ENCODE measurements at regions not wholly inside any gene's neighbourhood (a gene's known extent, or its start where the extent isn't known, plus 50 kb on each side); places are given as distances from the start of the nearest gene placed in this dataset.
"Not testable (repeated sequence)": the region's sequence is repeated elsewhere in the genome, so short reads cannot be mapped to it uniquely, and the experiment has no call there.

GRCh38 chrX:104376937-104377336, 122.2 kb upstream of the ESX1 start:
- no peak for DNase-seq (ENCODE audit: low spot score)

DNA sequence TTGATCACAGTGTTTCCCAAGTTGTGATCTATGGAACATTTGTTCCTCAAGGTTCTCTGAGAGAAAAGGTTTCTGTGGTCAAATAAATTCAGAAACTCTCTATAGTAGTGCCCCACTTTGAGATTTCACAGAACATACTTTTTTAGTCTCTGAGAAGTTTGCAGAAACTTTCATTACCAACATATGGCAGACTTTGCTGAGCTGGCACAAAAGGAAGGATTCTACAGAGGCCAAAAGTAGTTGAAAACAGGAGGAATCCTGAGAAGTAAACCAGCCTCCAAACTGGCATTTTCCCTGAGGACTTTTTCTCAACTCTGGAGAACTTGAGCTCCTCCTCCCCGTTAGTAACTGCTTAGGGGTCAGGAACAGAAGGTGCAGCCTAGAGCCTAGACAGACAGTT, 117.8 kb upstream of the ESX1 start:
- DNase-seq (ENCODE audit: low spot score): no peak

- DNase-seq (ENCODE audit: low spot score): no peak
Measured at GRCh38 chrX:104370089-104370488, 115.4 kb upstream of the ESX1 start.

- DNase-seq (ENCODE audit: low spot score): not testable (repeated sequence)
Measured at GRCh38 chrX:104360774-104361173, 106.0 kb upstream of the ESX1 start.

- DNase-seq (ENCODE audit: low spot score): no peak
Measured at GRCh38 chrX:104359124-104359523, 104.4 kb upstream of the ESX1 start.

GRCh38 chrX:104351173-104351769, 96.5 kb upstream of the ESX1 start:
- DNase-seq (ENCODE audit: low spot score): no peak

- DNase-seq (ENCODE audit: low spot score): no peak
Measured at GRCh38 chrX:104347860-104348259, 93.1 kb upstream of the ESX1 start.

- DNase-seq (ENCODE audit: low spot score): peak; percentile 23
Measured at GRCh38 chrX:104343428-104344129, 88.8 kb upstream of the ESX1 start.

DNA sequence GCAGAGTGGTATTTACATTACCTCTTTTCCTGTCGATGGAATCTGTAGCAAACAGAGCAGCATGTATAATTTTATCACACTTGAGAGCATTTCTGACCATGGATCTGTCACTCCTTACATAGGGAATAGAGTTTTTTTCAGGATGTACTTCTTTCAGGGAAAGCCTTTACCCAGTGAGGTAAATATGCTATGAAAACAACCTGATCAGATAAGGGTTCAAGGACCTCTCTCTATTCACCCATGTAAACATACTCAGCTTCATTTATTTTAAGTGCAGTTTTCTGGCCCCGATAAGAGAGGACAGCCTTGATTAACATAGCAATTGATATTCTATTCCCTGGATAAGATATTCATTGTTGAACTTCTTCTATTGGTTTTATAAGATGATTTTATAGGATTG, 87.3 kb upstream of the ESX1 start:
- DNase-seq (ENCODE audit: low spot score): no peak

DNA sequence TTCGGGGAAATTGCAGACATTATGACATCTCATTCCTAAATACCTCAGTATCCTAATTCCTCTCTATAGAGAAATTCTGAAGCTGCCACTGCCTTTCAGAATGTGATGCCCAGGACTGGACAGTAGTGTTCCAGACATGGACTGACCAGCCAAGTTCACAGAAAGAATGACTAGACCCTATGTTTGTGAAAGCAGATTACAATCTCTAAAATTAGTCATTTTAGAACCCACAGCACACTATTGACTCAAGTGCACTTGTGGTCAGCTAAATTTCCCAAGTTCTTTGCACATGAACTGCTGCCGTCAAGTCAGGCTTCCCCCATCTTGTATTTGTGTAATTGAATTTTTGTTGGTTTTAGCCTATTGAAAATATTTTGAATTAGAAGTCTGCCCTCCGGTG, 81.0 kb upstream of the ESX1 start:
- DNase-seq (ENCODE audit: low spot score): no peak

DNA sequence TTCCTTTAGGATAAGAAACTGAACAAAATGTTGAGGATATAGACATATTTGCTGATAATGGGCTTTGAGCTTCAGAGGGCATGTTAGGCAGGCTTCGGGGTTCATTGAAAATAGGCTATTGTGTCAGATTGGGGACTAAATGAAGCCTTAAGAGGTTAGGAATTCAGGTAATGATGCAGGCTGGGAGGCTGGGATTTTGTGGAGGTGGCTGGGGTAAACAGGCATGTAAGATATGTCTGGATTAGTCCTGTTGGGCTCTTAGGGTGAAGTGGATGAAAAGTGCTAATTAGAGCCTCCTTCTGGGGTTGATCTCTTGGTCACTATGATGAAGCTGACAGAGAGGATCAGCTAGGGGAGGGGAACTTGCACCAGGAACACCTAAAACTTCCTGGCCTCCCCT, 80.2 kb upstream of the ESX1 start:
- DNase-seq (ENCODE audit: low spot score): no peak

DNA sequence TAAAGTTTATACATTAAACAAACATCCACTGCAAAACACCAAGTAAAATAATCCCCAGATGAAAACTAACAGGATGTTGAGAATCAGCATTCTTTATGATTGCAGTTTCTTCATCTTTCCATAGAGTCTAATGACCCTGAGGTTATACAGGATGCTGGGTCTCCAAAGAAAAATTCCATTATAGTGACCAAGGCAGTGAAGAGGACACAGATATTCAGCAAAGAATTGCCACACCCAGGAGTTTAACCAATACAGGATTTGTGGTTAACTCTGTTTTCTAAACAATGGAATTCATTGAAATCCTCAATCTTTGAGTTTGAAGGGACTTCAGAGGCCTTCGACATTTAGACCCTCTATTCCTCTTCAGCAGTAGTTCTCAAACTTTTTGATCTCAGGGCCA, 76.2 kb upstream of the ESX1 start:
- DNase-seq (ENCODE audit: low spot score): no peak

GRCh38 chrX:104329731-104330130, 75.0 kb upstream of the ESX1 start:
- no peak for DNase-seq (ENCODE audit: low spot score)

GRCh38 chrX:104325213-104325585, 70.5 kb upstream of the ESX1 start:
- DNase-seq (ENCODE audit: low spot score): no peak

DNA sequence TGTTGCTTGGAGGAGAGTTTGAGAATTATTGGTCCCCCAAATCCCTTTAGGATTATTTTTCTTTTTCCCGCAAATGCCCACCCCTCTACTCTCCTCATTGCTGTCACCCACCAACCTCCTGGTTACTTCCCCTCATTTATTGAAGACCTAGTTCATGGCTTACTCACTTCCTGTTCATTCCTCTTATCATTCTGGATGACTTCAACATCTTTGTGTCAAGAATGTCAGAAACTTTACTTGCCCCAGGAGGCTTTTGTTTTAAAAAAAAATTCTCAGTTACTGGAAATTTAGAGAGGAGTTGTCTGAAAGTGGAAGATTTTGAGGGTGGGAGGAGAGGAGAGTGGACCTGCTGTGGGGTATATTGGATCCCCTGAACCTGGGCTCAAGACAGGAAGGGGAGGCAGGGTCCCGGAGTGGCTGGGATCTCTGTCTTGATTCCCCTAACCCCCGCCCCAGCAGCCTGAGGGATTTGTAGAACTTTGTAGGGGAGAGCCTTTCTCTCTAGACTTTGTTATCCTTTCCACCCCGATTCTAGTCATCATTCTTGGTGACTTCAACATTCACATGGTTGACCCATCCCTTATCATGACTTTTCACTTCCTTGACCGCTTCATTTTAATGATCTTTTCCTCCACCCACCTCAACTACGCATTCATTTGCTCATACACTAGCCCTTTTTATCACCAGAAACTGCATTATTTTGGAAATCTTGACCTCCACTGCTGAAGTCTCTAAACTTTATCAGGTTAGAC, 69.9 kb upstream of the ESX1 start:
- no peak for DNase-seq (ENCODE audit: low spot score)

DNA sequence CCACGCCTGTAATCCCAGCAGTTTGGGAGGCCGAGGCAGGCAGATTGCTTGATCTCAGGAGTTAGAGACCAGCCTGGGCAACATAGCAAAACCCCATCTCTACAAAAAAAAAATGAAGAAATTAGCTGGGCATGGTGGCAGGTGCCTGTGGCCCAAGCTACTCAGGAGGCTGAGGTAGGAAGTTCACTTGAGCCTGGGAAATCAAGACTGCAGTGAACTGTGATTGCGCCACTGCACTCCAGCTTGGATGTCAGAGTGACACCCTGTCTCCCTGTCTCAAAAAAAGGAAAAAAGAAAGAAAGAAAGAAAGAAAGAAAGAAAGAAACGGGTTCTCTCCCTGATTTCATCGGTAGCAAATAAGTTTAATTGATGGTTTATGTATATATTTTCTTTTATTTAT, 64.6 kb upstream of the ESX1 start:
- no peak for DNase-seq (ENCODE audit: low spot score)

- no peak for DNase-seq (ENCODE audit: low spot score)
Measured at GRCh38 chrX:104318330-104319009, 63.7 kb upstream of the ESX1 start.

GRCh38 chrX:104316739-104317138, 62.0 kb upstream of the ESX1 start:
- no peak for DNase-seq (ENCODE audit: low spot score)

DNA sequence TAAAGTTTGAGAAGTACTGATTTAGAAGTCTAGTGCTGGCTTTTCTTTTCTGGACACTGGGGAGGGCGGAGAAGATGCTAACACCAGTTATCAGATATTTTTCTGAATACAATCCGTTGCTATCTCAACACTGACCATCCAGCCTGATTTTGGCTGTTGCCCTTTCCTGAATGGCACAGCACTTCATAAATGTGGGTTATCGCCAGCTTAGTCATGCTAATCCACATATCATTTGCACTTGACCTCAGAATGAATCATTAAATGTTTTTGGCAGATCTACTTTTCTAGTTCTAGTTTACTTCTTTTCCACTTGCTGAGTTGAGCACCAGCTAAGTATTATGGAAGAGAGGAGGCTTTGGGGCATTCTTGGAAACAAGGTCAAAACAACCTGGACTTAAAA, 60.8 kb upstream of the ESX1 start:
- DNase-seq (ENCODE audit: low spot score): no peak

GRCh38 chrX:104310657-104311254, 56.0 kb upstream of the ESX1 start:
- DNase-seq (ENCODE audit: low spot score): no peak

GRCh38 chrX:104310090-104310489, 55.4 kb upstream of the ESX1 start:
- no peak for DNase-seq (ENCODE audit: low spot score)

GRCh38 chrX:104309169-104309568, 54.4 kb upstream of the ESX1 start:
- no peak for DNase-seq (ENCODE audit: low spot score)

Data from CD4-positive, alpha-beta T cell treated with Interleukin-6 at 100 ng/mL for 8 hours (primary cell).